B cell (primary cell): ENCODE measurements at regions not wholly inside any gene's neighbourhood (a gene's known extent, or its start where the extent isn't known, plus 50 kb on each side); places are given as distances from the start of the nearest gene placed in this dataset.

Experiments
- CTCF ChIP-seq: fragments of 200-600 bp; IDR thresholded peaks from one replicate; pipeline ENCODE4 v1.8.0; 2022; ENCODE audit warnings: antibody characterized with exemption, mild to moderate bottlenecking
- EZH2 ChIP-seq: IDR thresholded peaks from 2 replicates; pipeline ENCODE4 v1.6.1; 2012; ENCODE audit warnings: borderline replicate concordance, low read depth, mild to moderate bottlenecking, moderate library complexity, low read length; ENCODE audit not compliant: insufficient read depth, poor library complexity, severe bottlenecking

GRCh38 chr14:51422704-51423103 is 182.7 kb downstream of the TMX1 start:
- TF ChIP-seq EZH2: no peak
- no peak for TF ChIP-seq CTCF
